ENCODE measurements at regions not wholly inside any gene's neighbourhood (a gene's known extent, or its start where the extent isn't known, plus 50 kb on each side); places are given as distances from the start of the nearest gene placed in this dataset.

GRCh38 chrX:28108186-28108945 is 127.1 kb upstream of the DCAF8L1 start:
- Histone ChIP-seq H3K4me3 (no peak overlapping the region), H3K36me3 (ENCODE audit: insufficient read depth in 1 of 2, low read depth in 1 of 2) (no peaks in the 10 kb centered on the region), H3K27ac (no peak overlapping the region), H3K27me3 (ENCODE audit: insufficient read depth in 3 of 3, low read length in 2 of 3) (no peaks in the 10 kb centered on the region), H3K9me3 (no peaks in the 10 kb centered on the region), H3K4me1 (no peaks in the 10 kb centered on the region)
- WGBS, 3 donors = 44 to 62% (median 52%) methylated on average over 1 of the region's 1 CpG
- DNase-seq (no peak), ATAC-seq (no peak)
- intact Hi-C loops (cut with DNase I) = no loop called here
- no peak for TF ChIP-seq CTCF (IDR thresholded peaks at IDR 0.05)

- DNase-seq = no peak
- 14 to 29% (median 23%) methylated on average over 3 of the region's 3 CpGs for WGBS, 3 donors
- H3K27ac ChIP-seq = no peak overlapping the region
- TF ChIP-seq CTCF (IDR thresholded peaks at IDR 0.05) = no peak
- H3K4me3 ChIP-seq = no peak overlapping the region
- no peaks in the 10 kb centered on the region for H3K9me3 ChIP-seq
- intact Hi-C loops (cut with DNase I) = no loop called here
- H3K27me3 ChIP-seq (ENCODE audit: insufficient read depth in 3 of 3, low read length in 2 of 3) = no peaks in the 10 kb centered on the region
- H3K4me1 ChIP-seq = no peaks in the 10 kb centered on the region
- H3K36me3 ChIP-seq (ENCODE audit: insufficient read depth in 1 of 2, low read depth in 1 of 2) = no peaks in the 10 kb centered on the region
- no peak for ATAC-seq
Measured at GRCh38 chrX:28099166-28099565, 117.9 kb upstream of the DCAF8L1 start.

GRCh38 chrX:28085653-28086052 is 104.4 kb upstream of the DCAF8L1 start:
- WGBS, 3 donors = 68 to 100% (median 80%) methylated on average over 2 of the region's 2 CpGs
- TF ChIP-seq CTCF (IDR thresholded peaks at IDR 0.05) = no peak
- DNase-seq (no peak), ATAC-seq (no peak)
- Histone ChIP-seq H3K36me3 (ENCODE audit: insufficient read depth in 1 of 2, low read depth in 1 of 2) (no peaks in the 10 kb centered on the region), H3K4me3 (no peak overlapping the region), H3K27ac (no peak overlapping the region), H3K4me1 (no peaks in the 10 kb centered on the region), H3K27me3 (ENCODE audit: insufficient read depth in 3 of 3, low read length in 2 of 3) (no peaks in the 10 kb centered on the region), H3K9me3 (peaks cover 4% of the 10 kb centered on the region)
- intact Hi-C loops (cut with DNase I) = no loop called here

- no peaks in the 10 kb centered on the region for H3K27me3 ChIP-seq (ENCODE audit: insufficient read depth in 3 of 3, low read length in 2 of 3)
- H3K36me3 ChIP-seq (ENCODE audit: insufficient read depth in 1 of 2, low read depth in 1 of 2) = no peaks in the 10 kb centered on the region
- 22 to 40% (median 34%) methylated on average over 2 of the region's 2 CpGs for WGBS, 3 donors
- no peak for ATAC-seq
- no peak overlapping the region for H3K27ac ChIP-seq
- TF ChIP-seq CTCF (IDR thresholded peaks at IDR 0.05) = no peak
- intact Hi-C loops (cut with DNase I) = no loop called here
- no peaks in the 10 kb centered on the region for H3K4me1 ChIP-seq
- no peak overlapping the region for H3K4me3 ChIP-seq
- peaks cover 4% of the 10 kb centered on the region for H3K9me3 ChIP-seq
- DNase-seq = no peak
Measured at GRCh38 chrX:28058901-28059300, 77.7 kb upstream of the DCAF8L1 start.
